ENCODE measurements at regions not wholly inside any gene's neighbourhood (a gene's known extent, or its start where the extent isn't known, plus 50 kb on each side); places are given as distances from the start of the nearest gene placed in this dataset.

- no peak for TF ChIP-seq TAF1 (IDR thresholded peaks at IDR 0.05; ENCODE audit: low read depth)
- no peak for TF ChIP-seq EP300 (IDR thresholded peaks at IDR 0.05; ENCODE audit: borderline replicate concordance)
- no peak for TF ChIP-seq REST (IDR thresholded peaks at IDR 0.05; ENCODE audit: low read depth)
- TF ChIP-seq CEBPB (IDR thresholded peaks at IDR 0.05): no peak
- no peak for TF ChIP-seq MAX (IDR thresholded peaks at IDR 0.05)
- no peak for TF ChIP-seq CREB1 (IDR thresholded peaks at IDR 0.05; ENCODE audit: low read depth)
- no peak for TF ChIP-seq TEAD4 (IDR thresholded peaks at IDR 0.05)
- no peak for TF ChIP-seq YY1 (IDR thresholded peaks at IDR 0.05; ENCODE audit: low read depth)
- TF ChIP-seq TCF12 (IDR thresholded peaks at IDR 0.05; ENCODE audit: low read depth): no peak
- TF ChIP-seq RAD21 (IDR thresholded peaks at IDR 0.05; ENCODE audit: low read depth): no peak
- no peak for TF ChIP-seq ZBTB7A (IDR thresholded peaks at IDR 0.05; ENCODE audit: low read depth)
- no peak for TF ChIP-seq EGR1 (IDR thresholded peaks at IDR 0.05)
- no peak for TF ChIP-seq NFIC (IDR thresholded peaks at IDR 0.05)
These were observed 256.5 kb upstream of the TNRC6C start for GRCh38 chr17:77701996-77702395.

All from Ishikawa (cell line).